ENCODE measurements at regions not wholly inside any gene's neighbourhood (a gene's known extent, or its start where the extent isn't known, plus 50 kb on each side); places are given as distances from the start of the nearest gene placed in this dataset.
A peak's percentile ranks its signal among the peaks of the same experiment; 100 is the strongest.

GRCh38 chr3:156760333-156760732 lies 65.8 kb upstream of the LEKR1 start:
- DNase-seq, result no peak

DNA sequence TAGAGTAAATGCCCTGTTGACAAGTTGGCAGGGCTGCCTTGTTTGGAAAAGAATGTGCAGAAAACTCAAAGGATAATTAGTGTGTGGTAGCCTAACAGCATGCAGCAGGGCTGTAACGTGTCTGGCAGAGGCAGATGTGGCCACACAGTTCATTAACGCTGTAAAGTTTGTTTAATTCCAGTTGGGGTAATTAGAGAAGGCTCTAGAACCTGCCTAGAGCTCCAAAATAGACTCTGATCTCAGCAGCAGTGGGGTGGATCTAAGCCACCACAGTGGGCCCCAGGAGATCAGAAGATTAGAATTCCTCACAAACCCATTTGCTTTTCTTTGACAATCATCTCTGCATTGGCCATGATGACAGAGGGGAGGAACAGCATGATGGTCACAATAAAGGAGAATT lies 65.1 kb upstream of the LEKR1 start:
- peak; percentile 73 for DNase-seq

GRCh38 chr3:156761713-156762451 lies 64.3 kb upstream of the LEKR1 start:
- no peak for DNase-seq

DNA sequence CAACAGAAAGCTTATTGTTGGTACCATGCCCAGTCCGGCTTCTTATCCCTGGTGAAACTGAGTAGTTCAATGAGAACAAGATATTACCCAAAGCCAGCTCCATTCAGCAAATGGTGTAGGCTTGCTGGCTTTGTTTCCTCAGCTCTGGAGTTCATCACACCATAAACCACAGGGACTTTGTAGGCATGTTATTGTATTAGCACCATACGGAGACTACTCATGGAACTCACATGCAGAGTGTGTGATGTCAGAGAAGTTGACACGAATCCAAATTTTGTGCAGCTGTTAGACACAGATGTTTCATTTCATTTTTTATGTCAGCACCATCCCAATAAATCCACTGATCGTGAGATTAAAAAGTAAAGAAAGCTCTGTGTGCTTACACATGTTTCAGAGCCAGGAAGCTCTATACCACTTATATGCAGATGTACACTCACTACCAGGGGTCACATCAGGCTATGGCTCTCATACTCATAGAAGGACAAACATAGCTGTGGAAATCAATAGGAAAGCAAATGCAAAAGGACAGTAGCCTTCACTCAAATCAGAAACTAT lies 63.4 kb upstream of the LEKR1 start:
- DNase-seq, result peak; percentile 93

DNA sequence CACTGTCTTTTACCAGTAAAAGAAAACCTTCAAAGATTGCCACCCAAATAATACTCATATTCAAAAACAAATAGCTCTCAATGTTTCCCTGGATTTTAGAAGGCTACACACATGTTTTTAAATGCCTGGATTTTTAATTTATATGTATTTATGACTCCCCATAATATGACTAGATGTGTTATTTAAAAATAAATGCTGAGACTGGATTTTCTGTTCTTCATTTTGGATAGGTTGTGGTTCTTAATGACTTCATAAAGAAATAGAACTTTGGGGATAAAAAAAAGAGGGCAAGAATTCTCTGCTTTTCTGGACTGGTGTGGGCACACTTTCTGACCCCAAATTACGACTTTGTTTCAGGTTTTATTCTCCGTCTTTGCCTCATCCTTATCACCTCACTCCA lies 62.8 kb upstream of the LEKR1 start:
- no peak for DNase-seq

DNA sequence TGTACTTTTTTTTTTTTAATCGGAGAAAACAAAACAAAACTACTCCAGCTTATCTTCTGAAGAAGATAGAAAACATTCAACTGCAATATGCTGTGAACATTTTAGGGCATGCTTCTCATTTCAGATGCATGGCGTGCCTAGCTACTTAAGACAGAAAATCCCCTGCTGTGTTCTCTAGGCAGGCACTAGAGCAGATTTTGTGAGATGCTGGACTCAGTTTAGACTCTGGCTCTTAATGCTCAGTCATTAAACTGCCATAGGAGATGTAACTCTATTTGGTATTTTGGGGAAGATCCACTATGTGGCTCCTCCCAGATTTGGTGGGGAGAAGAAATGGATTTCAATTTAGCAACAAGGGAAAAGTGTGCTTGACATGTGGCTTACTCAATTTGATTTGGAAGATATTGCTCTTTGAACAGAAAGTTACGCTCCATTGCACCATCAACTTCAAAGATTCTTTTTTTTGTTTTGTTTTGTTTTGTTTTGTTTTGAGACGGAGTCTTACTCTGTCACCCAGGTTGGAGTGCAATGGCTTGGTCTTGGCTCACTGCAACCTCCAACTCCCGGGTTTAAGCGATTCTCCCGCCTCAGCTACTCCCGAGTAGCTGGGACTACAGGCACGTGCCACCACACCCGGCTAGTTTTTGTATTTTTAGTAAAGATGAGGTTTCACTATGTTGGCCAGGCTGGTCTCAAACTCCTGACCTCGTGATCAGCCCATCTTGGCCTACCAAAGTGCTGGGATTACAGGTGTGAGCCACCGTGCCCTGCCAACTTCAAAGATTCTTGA lies 62.0 kb upstream of the LEKR1 start:
- peak; percentile 74 for DNase-seq

DNA sequence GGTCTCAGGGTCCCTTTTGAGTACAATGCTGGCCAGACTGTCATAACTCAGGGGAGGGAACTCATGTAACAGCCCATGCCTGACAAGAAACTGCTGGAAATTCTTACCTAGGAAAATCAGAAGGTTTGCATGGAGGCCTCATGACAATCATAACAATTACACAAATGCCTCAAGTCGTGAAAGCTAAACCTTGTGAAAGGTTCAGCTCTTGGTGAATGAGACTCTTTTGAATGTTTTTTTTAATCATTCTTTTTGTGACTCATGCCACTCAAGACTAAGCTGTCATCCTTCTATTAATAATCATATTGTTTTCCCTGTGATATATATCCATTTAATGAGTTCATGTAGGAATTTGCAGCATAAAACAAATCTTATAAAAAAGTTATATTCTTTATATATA lies 61.4 kb upstream of the LEKR1 start:
- peak; percentile 84 for DNase-seq

DNA sequence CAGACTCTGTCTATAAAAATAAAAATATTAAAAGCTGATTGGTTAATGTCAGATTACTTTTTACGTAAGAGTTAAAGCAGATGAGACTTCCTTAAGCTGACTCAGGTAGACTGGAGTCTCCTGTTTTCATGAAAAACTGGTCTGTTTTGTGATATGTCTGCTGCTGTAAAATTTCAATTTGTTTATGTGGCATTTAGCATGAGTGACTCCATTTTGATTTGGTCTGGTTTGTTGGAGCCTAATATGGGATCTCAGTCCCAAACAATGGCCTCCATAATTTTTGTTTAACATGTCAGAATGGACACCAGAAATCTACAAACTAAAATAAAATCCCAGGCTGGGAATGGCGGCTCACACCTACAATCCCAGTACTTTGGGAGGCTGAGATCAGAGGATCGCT lies 57.8 kb upstream of the LEKR1 start:
- DNase-seq, result no peak

- DNase-seq, result peak; percentile 76
Measured at GRCh38 chr3:156769721-156770654, 56.2 kb upstream of the LEKR1 start.

DNA sequence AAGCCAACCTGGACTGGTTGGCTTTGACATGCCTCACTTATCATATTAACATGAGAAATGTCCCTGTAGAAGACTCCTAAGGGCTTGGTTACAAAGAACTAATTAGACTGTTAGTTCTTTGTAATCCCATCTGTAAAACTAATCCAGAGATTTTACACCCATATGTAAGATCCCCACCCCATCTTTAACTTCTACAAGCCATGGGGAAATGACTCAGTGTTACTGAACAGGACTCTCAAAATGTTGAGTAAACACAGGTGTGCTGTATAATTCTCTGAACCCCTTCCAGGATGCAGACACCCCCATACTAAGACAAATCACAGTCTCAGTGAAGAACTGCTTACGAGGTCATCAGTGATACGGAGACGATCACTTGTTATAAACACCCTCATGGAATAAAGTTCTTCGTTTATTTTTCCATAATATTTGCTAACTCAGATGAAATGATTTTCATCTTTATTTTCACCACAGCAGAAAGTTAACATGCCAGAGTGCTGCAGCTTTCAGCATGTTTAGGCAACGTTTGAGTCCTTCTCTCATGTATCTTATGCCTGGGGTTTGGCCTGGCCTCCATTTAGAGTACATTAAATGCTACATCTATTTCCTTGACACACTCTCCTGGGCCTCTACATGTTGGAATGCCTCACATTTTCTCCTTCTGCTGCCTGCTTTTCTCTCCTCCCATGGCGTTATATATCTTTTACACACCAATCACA lies 55.3 kb upstream of the LEKR1 start:
- DNase-seq, result no peak

- DNase-seq, result peak; percentile 31
Measured at GRCh38 chr3:156772588-156773206, 53.5 kb upstream of the LEKR1 start.

- no peak for DNase-seq
Measured at GRCh38 chr3:156776031-156776430, 50.1 kb upstream of the LEKR1 start.

Data from fibroblast of skin of back (primary cell).